Osteoblast (primary cell): ENCODE measurements at regions not wholly inside any gene's neighbourhood (a gene's known extent, or its start where the extent isn't known, plus 50 kb on each side); places are given as distances from the start of the nearest gene placed in this dataset.

Experiments used
- DNase-seq: peaks from one replicate; pipeline ENCODE4 v3.0.0; 2011; ENCODE audit warnings: low spot score, mixed read lengths; ENCODE audit not compliant: insufficient read length; ENCODE audit errors: missing footprints
- H2AFZ ChIP-seq: 2 replicates; pipeline ENCODE4 v1.6.0; 2011; ENCODE audit warnings: mild to moderate bottlenecking, low read length
- H3K27ac ChIP-seq: 2 replicates; pipeline ENCODE4 v1.5.1; 2011; ENCODE audit warnings: mild to moderate bottlenecking, low read depth, low read length, moderate library complexity
- H3K27me3 ChIP-seq: 2 replicates; pipeline ENCODE4 v1.6.0; 2012; ENCODE audit warnings: mild to moderate bottlenecking, control low read depth, inconsistent platforms, low read length, moderate library complexity; ENCODE audit not compliant: insufficient read depth
- H3K36me3 ChIP-seq: 2 replicates; pipeline ENCODE4 v1.5.1; 2011; ENCODE audit warnings: mild to moderate bottlenecking, low read length, control low read depth, moderate library complexity; ENCODE audit not compliant: insufficient read depth
- H3K4me1 ChIP-seq: 2 replicates; pipeline ENCODE4 v1.5.1; 2011; ENCODE audit warnings: mild to moderate bottlenecking, low read length, control low read depth, moderate library complexity; ENCODE audit not compliant: insufficient read depth
- H3K4me2 ChIP-seq: 2 replicates; pipeline ENCODE4 v1.6.0; 2011; ENCODE audit warnings: mild to moderate bottlenecking, low read length; ENCODE audit not compliant: insufficient read depth
- H3K4me3 ChIP-seq: fragments of 200-600 bp; sonication (generic); 3 replicates; pipeline ENCODE4 v1.5.1; 2012; ENCODE audit warnings: mild to moderate bottlenecking, low read length, inconsistent platforms; ENCODE audit not compliant: insufficient read depth
- H3K79me2 ChIP-seq: 2 replicates; pipeline ENCODE4 v1.6.0; 2012; ENCODE audit warnings: mild to moderate bottlenecking, low read length, control low read depth, inconsistent platforms; ENCODE audit not compliant: insufficient read depth
- H3K9me3 ChIP-seq: 2 replicates; pipeline ENCODE4 v1.5.1; 2011; ENCODE audit warnings: low read depth, low read length, control low read depth
- H4K20me1 ChIP-seq: 2 replicates; pipeline ENCODE4 v1.6.0; 2012; ENCODE audit warnings: mild to moderate bottlenecking, low read length, control low read depth; ENCODE audit not compliant: insufficient read depth
- TF ChIP-seq, protein P1 (sequence below): IDR thresholded peaks from 2 replicates; pipeline ENCODE4 v1.5.1; 2011; ENCODE audit warnings: mild to moderate bottlenecking, low read depth, low read length, moderate library complexity; ENCODE audit errors: extremely low read depth

- no peak overlapping the region for H3K27ac ChIP-seq
- H3K27me3 ChIP-seq, result no peaks in the 10 kb centered on the region
- H2AFZ ChIP-seq, result no peak overlapping the region
- H3K36me3 ChIP-seq, result no peaks in the 10 kb centered on the region
- no peaks in the 10 kb centered on the region for H3K9me3 ChIP-seq
- H3K4me1 ChIP-seq, result no peaks in the 10 kb centered on the region
- TF ChIP-seq, protein P1, sequence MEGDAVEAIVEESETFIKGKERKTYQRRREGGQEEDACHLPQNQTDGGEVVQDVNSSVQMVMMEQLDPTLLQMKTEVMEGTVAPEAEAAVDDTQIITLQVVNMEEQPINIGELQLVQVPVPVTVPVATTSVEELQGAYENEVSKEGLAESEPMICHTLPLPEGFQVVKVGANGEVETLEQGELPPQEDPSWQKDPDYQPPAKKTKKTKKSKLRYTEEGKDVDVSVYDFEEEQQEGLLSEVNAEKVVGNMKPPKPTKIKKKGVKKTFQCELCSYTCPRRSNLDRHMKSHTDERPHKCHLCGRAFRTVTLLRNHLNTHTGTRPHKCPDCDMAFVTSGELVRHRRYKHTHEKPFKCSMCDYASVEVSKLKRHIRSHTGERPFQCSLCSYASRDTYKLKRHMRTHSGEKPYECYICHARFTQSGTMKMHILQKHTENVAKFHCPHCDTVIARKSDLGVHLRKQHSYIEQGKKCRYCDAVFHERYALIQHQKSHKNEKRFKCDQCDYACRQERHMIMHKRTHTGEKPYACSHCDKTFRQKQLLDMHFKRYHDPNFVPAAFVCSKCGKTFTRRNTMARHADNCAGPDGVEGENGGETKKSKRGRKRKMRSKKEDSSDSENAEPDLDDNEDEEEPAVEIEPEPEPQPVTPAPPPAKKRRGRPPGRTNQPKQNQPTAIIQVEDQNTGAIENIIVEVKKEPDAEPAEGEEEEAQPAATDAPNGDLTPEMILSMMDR, result no peak
- no peaks in the 10 kb centered on the region for H3K79me2 ChIP-seq
- H3K4me2 ChIP-seq, result no peak overlapping the region
- no peak overlapping the region for H3K4me3 ChIP-seq
- H4K20me1 ChIP-seq, result no peaks in the 10 kb centered on the region
- no peak for DNase-seq
These were observed 306.8 kb downstream of the IRS2 start for GRCh38 chr13:109479534-109479933.

GRCh38 chr13:109476001-109476400 lies 310.4 kb downstream of the IRS2 start:
- H3K4me1 ChIP-seq, result no peaks in the 10 kb centered on the region
- DNase-seq, result no peak
- no peak overlapping the region for H3K4me3 ChIP-seq
- H3K4me2 ChIP-seq, result no peak overlapping the region
- no peak overlapping the region for H2AFZ ChIP-seq
- H3K36me3 ChIP-seq, result no peaks in the 10 kb centered on the region
- H3K27me3 ChIP-seq, result no peaks in the 10 kb centered on the region
- H3K9me3 ChIP-seq, result no peaks in the 10 kb centered on the region
- no peak overlapping the region for H3K27ac ChIP-seq
- no peaks in the 10 kb centered on the region for H3K79me2 ChIP-seq
- H4K20me1 ChIP-seq, result no peaks in the 10 kb centered on the region
- TF ChIP-seq, protein P1, result no peak

GRCh38 chr13:109468123-109468522 lies 318.3 kb downstream of the IRS2 start:
- H3K27ac ChIP-seq, result no peak overlapping the region
- H2AFZ ChIP-seq, result no peak overlapping the region
- no peaks in the 10 kb centered on the region for H3K9me3 ChIP-seq
- TF ChIP-seq, protein P1, result no peak
- no peak overlapping the region for H3K4me3 ChIP-seq
- H3K27me3 ChIP-seq, result no peaks in the 10 kb centered on the region
- no peaks in the 10 kb centered on the region for H3K36me3 ChIP-seq
- H3K79me2 ChIP-seq, result no peaks in the 10 kb centered on the region
- H4K20me1 ChIP-seq, result no peaks in the 10 kb centered on the region
- no peak overlapping the region for H3K4me2 ChIP-seq
- no peak for DNase-seq
- H3K4me1 ChIP-seq, result no peaks in the 10 kb centered on the region

- H3K27me3 ChIP-seq, result no peaks in the 10 kb centered on the region
- no peaks in the 10 kb centered on the region for H4K20me1 ChIP-seq
- H3K9me3 ChIP-seq, result no peaks in the 10 kb centered on the region
- no peaks in the 10 kb centered on the region for H3K4me1 ChIP-seq
- no peak overlapping the region for H3K4me2 ChIP-seq
- no peak overlapping the region for H3K4me3 ChIP-seq
- no peak for DNase-seq
- TF ChIP-seq, protein P1, result no peak
- H3K27ac ChIP-seq, result no peak overlapping the region
- no peaks in the 10 kb centered on the region for H3K36me3 ChIP-seq
- no peak overlapping the region for H2AFZ ChIP-seq
- no peaks in the 10 kb centered on the region for H3K79me2 ChIP-seq
These were observed 321.2 kb downstream of the IRS2 start for GRCh38 chr13:109465148-109465547.
